Smooth muscle cell (in vitro differentiated cells): ENCODE measurements at regions not wholly inside any gene's neighbourhood (a gene's known extent, or its start where the extent isn't known, plus 50 kb on each side); places are given as distances from the start of the nearest gene placed in this dataset.

Source experiments
- DNase-seq: peaks from one replicate; lab custom pipeline; 2025; ENCODE audit not compliant: unreplicated experiment; lab: John Stamatoyannopoulos, UW
- H2AFZ ChIP-seq: fragments of 200-600 bp; sonication (generic); 2 replicates; pipeline ENCODE4 v1.6.0; 2016; ENCODE audit warnings: antibody characterized with exemption, low read depth, mild to moderate bottlenecking
- H3F3A ChIP-seq: fragments of 200-600 bp; sonication (generic); 2 replicates; pipeline ENCODE4 v1.6.0; 2017; ENCODE audit warnings: antibody characterized with exemption, low read depth
- H3K27ac ChIP-seq: fragments of 200-600 bp; sonication (generic); 2 replicates; pipeline ENCODE4 v1.5.1; 2016; ENCODE audit warnings: low read depth, mild to moderate bottlenecking
- H3K27me3 ChIP-seq: fragments of 200-600 bp; sonication (generic); 2 replicates; pipeline ENCODE4 v1.6.1; 2016; ENCODE audit warnings: low read depth, mild to moderate bottlenecking
- H3K36me3 ChIP-seq: fragments of 200-600 bp; sonication (generic); 2 replicates; pipeline ENCODE4 v1.5.1; 2016; ENCODE audit warnings: low read depth
- H3K4me1 ChIP-seq: fragments of 200-600 bp; sonication (generic); 2 replicates; pipeline ENCODE4 v1.5.1; 2016; ENCODE audit warnings: low read depth
- H3K4me2 ChIP-seq: fragments of 200-600 bp; sonication (generic); 2 replicates; pipeline ENCODE4 v1.6.0; 2016; ENCODE audit warnings: mild to moderate bottlenecking
- H3K4me3 ChIP-seq: fragments of 200-600 bp; sonication (generic); 2 replicates; pipeline ENCODE4 v1.5.1; 2016; ENCODE audit warnings: mild to moderate bottlenecking
- H3K79me2 ChIP-seq: fragments of 200-600 bp; sonication (generic); 2 replicates; pipeline ENCODE4 v1.6.0; 2016; ENCODE audit warnings: low read depth, mild to moderate bottlenecking
- H3K9ac ChIP-seq: fragments of 200-600 bp; sonication (generic); 2 replicates; pipeline ENCODE4 v1.6.0; 2016; ENCODE audit warnings: low read depth
- H3K9me3 ChIP-seq: fragments of 200-600 bp; sonication (generic); replicated peaks from 2 replicates; pipeline ENCODE4 v1.5.1; 2016; ENCODE audit warnings: low read depth
- H4K20me1 ChIP-seq: fragments of 200-600 bp; sonication (generic); 2 replicates; pipeline ENCODE4 v1.6.0; 2016; ENCODE audit warnings: low read depth
- CTCF ChIP-seq: fragments of 200-600 bp; sonication (generic); IDR thresholded peaks from 2 replicates; pipeline ENCODE4 v1.5.1; 2017; ENCODE audit warnings: borderline replicate concordance, mild to moderate bottlenecking, antibody characterized with exemption; ENCODE audit not compliant: insufficient read depth, poor library complexity, severe bottlenecking
- WGBS: methylation state at CpG from one replicate; pipeline ENCODE4 v1.1.7; 2016; ENCODE audit warnings: low lambda C conversion rate; 5-methylcytosine and 5-hydroxymethylcytosine counted together

DNA sequence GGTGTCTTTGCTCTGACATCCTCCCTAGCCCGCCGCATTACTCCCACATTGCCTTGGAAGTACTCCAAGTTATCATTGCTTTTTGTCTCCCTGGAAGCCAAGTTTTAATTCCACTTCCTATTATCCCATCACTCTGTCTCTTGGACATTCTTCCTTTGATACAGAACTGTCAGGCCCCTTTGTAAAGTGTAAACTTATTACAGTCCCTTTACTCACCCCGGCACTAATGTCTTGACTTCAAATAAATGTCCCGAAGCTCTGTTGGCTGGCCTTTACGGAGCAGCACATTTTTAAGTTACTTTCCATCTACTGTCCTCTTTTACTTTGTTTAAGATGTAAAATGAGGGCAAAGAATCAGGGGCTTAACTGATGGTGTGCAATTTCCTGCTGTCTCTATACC lies 223.5 kb upstream of the IGFBP7 start:
- Histone ChIP-seq H3K9me3 (no peaks in the 10 kb centered on the region), H3K79me2 (no peaks in the 10 kb centered on the region), H2AFZ (no peak overlapping the region), H3F3A (no peaks in the 10 kb centered on the region), H3K4me3 (no peak overlapping the region), H3K4me1 (no peaks in the 10 kb centered on the region), H4K20me1 (no peaks in the 10 kb centered on the region), H3K36me3 (no peaks in the 10 kb centered on the region), H3K27me3 (no peaks in the 10 kb centered on the region), H3K9ac (no peak overlapping the region), H3K27ac (no peak overlapping the region), H3K4me2 (no peak overlapping the region)
- WGBS: 72% methylated on average over 5 of the region's 5 CpGs
- DNase-seq: no peak
- TF ChIP-seq CTCF: no peak

DNA sequence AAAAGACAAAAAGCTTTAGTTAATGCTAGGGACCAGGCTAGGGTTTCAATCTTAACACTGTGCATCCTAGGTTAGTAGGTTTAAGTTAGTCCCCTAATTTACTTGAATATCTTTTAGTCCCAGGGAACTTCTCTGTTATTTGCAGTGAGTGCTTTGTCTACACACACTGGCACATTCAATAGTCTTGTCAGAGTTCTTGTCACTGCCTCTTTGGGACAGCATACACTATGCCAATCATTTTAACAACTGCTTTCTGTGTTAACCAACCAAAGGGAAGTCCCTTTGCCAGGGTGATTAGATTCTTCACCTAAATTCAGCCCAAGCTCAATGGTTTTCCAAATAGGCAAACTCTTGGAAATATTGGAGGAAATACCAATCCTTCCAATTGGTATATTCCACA lies 221.8 kb upstream of the IGFBP7 start:
- Histone ChIP-seq H3K4me3 (no peak overlapping the region), H3K9me3 (no peaks in the 10 kb centered on the region), H2AFZ (no peak overlapping the region), H3K79me2 (no peaks in the 10 kb centered on the region), H3K4me2 (no peak overlapping the region), H3K36me3 (no peaks in the 10 kb centered on the region), H3F3A (no peaks in the 10 kb centered on the region), H4K20me1 (no peaks in the 10 kb centered on the region), H3K4me1 (no peaks in the 10 kb centered on the region), H3K27ac (no peak overlapping the region), H3K27me3 (no peaks in the 10 kb centered on the region), H3K9ac (no peak overlapping the region)
- no peak for TF ChIP-seq CTCF
- no peak for DNase-seq

DNA sequence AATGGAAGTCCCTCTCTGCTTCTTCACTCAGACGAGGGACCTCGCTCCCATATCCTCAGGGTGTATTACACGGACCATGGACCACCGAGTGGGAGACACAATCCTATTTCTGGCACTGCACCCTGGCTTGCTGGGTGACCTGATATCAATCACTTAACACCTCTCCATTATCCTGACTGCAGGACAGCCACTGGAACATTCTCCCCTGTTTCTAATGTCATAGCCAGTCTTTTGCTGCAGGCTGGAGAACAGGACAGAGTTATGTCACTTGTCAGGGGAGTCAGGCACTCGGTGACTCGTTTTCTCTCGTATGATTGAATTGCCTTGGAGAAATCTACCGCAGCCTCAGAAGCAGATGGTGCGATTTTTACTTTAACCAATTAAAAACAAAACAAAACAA lies 219.1 kb upstream of the IGFBP7 start:
- Histone ChIP-seq H2AFZ (no peak overlapping the region), H3K9ac (no peak overlapping the region), H4K20me1 (no peaks in the 10 kb centered on the region), H3K27ac (no peak overlapping the region), H3K27me3 (no peaks in the 10 kb centered on the region), H3K9me3 (no peaks in the 10 kb centered on the region), H3K79me2 (no peaks in the 10 kb centered on the region), H3K4me3 (no peak overlapping the region), H3K4me1 (no peaks in the 10 kb centered on the region), H3K4me2 (no peak overlapping the region), H3F3A (no peaks in the 10 kb centered on the region), H3K36me3 (no peaks in the 10 kb centered on the region)
- no peak for DNase-seq
- no peak for TF ChIP-seq CTCF
- 64% methylated on average over 9 of the region's 9 CpGs for WGBS

DNA sequence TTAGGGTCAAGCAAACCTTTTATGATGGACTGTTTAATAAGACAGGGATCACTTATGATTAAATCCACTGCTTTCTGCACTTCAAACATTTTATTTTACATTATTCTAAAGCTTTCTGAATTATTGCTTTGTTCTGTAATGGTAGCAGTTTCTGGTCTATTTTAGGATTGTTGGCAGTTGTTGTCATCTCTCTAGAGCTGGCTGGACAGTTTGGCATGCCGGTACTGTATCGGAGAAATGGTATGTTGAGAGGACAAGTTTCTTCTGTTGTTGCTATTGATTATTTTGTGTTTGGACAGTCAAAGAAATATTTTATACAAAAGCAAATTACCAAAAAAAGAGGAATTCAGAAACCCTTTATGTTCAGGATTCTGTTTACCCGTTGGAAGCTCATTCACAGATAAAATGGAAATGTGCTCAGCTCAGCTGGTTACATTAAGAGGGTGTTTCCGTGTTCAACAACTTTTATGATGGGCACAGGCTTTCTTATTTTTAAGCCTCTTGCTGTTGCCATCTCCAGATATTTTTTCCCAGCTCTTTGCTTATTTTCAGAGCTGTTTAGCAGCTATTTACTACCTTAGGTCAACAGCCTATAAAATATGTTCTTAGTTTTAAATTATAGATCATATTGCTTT lies 214.6 kb upstream of the IGFBP7 start:
- Histone ChIP-seq H3K9ac (no peak overlapping the region), H2AFZ (no peak overlapping the region), H3K9me3 (no peaks in the 10 kb centered on the region), H3K27me3 (no peaks in the 10 kb centered on the region), H3K79me2 (no peaks in the 10 kb centered on the region), H3K4me1 (no peaks in the 10 kb centered on the region), H3F3A (no peaks in the 10 kb centered on the region), H3K4me3 (no peak overlapping the region), H3K36me3 (no peaks in the 10 kb centered on the region), H3K4me2 (no peak overlapping the region), H3K27ac (no peak overlapping the region), H4K20me1 (no peaks in the 10 kb centered on the region)
- no peak for DNase-seq
- WGBS: 87% methylated on average over 4 of the region's 4 CpGs
- TF ChIP-seq CTCF: no peak
